MV-4-11 (cell line): ENCODE measurements at regions not wholly inside any gene's neighbourhood (a gene's known extent, or its start where the extent isn't known, plus 50 kb on each side); places are given as distances from the start of the nearest gene placed in this dataset.
"Not testable (repeated sequence)": the region's sequence is repeated elsewhere in the genome, so short reads cannot be mapped to it uniquely, and the experiment has no call there.

Experiments
- DNase-seq: peaks from one replicate; lab custom pipeline; 2025; lab: John Stamatoyannopoulos, UW

GRCh38 chr2:83155826-83156225 lies 1303.3 kb downstream of the SUCLG1 start:
- no peak for DNase-seq

DNA sequence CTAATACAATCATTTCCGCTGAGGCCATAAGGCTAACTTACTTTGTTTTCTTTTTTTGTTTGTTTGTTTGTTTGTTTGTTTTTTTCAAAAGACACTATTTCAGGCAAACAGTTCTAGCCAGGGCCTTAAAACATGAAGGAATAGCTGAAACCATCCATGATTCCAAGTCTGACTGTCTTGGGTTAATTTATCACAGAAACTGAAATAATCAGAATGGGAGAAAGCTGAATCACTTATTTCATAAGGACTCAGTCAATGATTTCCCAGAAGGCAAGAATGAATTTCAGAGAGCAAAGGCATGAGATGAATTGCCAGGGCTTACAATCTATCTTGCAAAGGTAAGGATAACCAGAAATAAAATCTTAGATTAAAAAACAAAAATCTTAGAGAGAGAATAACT lies 1315.1 kb downstream of the SUCLG1 start:
- DNase-seq = no peak

DNA sequence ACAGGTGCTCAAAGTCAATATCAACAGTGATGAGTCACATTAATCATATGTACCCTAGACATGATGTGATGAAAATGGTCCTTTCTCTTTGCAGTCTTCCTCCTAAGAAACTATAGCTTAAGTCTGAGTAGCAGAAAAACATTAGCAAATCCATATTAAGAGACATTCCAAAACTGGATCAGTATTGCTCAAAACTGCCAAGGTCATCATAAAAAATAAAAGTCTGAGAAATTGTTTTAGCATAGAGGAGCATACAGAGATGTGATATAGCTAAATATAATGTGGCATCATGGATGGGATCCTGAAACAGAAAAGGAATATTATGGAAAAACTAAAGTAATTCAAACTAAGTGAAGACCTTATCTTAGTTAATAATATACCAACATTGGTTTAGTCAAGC lies 1316.1 kb downstream of the SUCLG1 start:
- DNase-seq = no peak

GRCh38 chr2:83115606-83116005 lies 1343.5 kb downstream of the SUCLG1 start:
- DNase-seq = no peak

GRCh38 chr2:83115155-83115554 lies 1343.9 kb downstream of the SUCLG1 start:
- no peak for DNase-seq

GRCh38 chr2:83113953-83114352 lies 1345.1 kb downstream of the SUCLG1 start:
- DNase-seq = no peak

DNA sequence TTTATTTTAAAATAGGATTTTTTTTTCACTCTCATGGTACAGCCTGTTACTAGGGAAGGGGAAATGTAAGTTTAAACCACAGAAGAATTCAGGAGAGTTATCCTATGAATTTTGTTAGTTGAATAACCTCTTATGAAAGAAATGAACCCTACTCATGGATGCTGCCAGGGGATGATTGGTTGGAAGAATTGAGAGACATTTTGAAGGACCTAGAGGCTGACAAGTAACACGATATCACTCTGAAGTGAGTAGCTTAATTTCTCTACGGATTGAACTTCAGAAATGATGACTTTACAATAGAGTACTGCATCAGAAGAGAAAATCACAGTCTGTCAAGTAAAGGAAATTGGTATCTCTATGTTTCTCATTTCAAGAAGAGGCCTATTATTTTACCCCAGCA lies 1346.2 kb downstream of the SUCLG1 start:
- no peak for DNase-seq

DNA sequence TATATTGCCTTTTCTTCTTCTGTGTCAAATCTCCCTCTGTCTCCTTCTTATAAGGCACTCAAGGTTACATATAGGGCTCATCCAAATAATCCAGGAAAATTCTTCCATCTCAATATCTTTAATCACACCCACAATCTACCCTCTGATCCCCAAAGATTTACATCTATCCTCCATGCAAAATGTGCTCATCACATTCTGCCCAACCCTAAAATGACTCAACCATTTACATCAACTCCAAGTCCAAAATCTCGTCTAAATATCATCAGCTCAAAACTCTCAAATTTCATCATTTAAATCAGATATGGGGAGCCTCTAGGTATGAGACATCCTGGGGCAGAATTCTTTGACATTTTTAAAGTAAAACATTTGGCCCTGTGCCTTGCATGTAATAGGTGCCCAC lies 1349.8 kb downstream of the SUCLG1 start:
- DNase-seq = no peak

DNA sequence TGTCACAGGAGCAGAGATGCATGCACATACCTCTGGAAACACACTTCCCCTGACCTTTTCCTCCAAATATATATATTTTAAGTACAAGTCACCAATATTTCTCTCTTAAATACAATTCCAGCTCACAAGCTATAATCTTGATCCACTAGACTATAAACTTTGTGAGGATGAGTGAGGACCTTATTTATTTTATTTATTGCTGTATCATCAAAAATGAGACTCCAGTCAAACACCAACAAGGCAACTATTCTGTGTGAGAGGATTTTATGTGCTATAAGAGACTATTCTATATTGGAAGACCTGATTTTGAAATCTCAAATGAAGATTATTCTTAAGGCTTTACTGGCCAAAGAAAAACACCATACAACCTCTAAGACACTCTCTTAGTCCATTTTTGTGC lies 1352.2 kb downstream of the SUCLG1 start:
- no peak for DNase-seq

- DNase-seq = no peak
Measured at GRCh38 chr2:83104202-83104601, 1354.9 kb downstream of the SUCLG1 start.

DNA sequence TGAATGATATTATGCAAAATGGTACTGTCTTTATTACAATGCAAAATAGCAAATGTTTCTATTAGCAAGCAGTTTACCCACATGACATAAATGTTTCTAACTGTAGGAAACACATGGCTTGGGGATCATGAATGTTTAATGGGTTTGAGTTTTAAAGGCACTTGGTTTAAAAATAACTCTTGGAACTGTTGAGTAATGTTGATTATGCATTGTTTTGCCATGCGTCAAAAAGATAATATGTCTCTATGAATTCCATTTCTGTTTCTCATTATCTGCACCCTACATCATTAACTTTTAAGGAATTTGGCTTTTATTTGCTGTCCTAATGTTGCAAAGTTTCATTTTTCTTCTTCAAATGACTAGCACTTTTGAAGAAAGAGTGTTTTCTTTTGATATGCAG lies 1355.5 kb downstream of the SUCLG1 start:
- no peak for DNase-seq

- not testable (repeated sequence) for DNase-seq
Measured at GRCh38 chr2:83089051-83089450, 1370.0 kb downstream of the SUCLG1 start.

GRCh38 chr2:83085869-83086268 lies 1373.2 kb downstream of the SUCLG1 start:
- no peak for DNase-seq

- no peak for DNase-seq
Measured at GRCh38 chr2:83081826-83082690, 1377.0 kb downstream of the SUCLG1 start.

- no peak for DNase-seq
Measured at GRCh38 chr2:83079007-83079406, 1380.1 kb downstream of the SUCLG1 start.

GRCh38 chr2:83072767-83073166 lies 1386.3 kb downstream of the SUCLG1 start:
- no peak for DNase-seq

- DNase-seq = no peak
Measured at GRCh38 chr2:83071914-83072313, 1387.2 kb downstream of the SUCLG1 start.

GRCh38 chr2:83071352-83071751 lies 1387.7 kb downstream of the SUCLG1 start:
- no peak for DNase-seq

DNA sequence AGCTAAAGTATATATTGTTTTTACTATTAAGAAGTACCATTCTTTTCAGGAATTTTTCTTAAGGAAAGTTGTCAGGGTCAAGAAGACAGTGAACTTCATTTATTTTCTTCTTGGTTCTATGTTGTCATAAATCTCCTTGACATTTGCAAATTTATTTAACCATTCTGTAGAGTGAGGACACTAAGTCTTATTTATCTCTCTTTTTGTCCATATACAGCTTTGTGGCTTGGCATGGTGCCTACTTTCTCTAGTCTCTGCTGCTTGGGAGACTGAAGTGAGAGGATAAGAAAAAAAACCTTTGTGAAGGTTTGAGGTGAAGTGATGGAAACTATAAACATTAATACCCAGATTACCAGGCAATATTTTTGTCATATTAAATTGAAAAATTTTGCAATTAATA lies 1389.4 kb downstream of the SUCLG1 start:
- DNase-seq = no peak

GRCh38 chr2:83068714-83069113 lies 1390.4 kb downstream of the SUCLG1 start:
- no peak for DNase-seq

DNA sequence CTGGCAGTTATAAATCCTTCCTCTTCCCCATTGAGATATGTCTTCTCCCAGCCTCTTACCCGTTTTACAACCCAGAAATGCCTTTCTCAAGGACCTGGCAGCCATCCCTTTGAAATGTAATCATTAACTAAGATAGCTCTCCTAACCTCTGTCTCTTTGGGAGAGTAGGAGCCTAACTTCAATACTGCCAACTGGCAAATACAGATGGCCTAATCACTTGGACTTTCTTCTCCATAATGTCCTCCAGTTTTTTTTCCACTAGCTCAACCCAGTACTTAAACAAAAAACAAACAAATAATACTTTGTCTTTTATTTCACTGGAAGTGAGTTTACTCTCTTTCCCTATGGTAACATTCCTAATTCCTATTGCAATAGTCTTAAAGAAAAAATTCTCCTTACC lies 1391.1 kb downstream of the SUCLG1 start:
- DNase-seq = no peak

DNA sequence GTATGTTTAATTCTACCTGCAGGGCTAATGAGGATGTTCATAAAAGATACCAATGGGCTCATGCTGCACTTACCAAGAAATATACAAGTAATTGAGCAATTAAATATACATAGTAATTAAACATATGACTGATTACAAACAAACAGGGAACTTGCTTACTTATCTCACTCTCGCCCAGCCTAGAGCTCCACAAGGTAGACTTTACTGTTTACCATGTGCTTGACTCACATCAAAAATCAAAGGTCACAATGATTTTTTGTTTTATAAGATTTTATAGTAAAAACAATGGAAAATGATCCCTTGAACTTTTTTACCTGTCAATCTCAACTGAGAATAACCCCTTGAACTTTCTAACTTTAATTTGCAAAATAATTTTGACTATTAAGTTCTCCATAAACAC lies 1395.1 kb downstream of the SUCLG1 start:
- DNase-seq = no peak

DNA sequence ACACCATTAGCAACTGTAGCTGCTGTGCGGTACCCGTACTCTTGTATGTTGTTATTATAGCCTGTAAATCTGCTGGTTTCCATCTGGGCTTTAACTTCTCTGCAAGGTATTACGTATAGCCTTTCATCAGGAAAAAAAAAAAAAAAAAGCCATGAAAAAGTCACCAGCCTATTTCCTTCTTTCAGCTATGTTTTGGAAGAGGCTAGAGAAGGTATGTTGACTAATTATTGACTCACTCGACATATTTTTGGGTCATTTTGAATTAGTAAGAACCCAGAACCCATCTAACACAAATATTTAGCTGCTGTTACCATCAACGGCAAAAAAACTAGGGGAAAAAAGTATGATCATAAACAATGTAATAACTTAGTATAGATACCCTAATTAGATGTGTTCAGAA lies 1395.6 kb downstream of the SUCLG1 start:
- DNase-seq = no peak

GRCh38 chr2:83058683-83059082 lies 1400.4 kb downstream of the SUCLG1 start:
- DNase-seq = no peak
